SW 1271 (cell line): ENCODE measurements at regions not wholly inside any gene's neighbourhood (a gene's known extent, or its start where the extent isn't known, plus 50 kb on each side); places are given as distances from the start of the nearest gene placed in this dataset.
"Not testable (repeated sequence)": the region's sequence is repeated elsewhere in the genome, so short reads cannot be mapped to it uniquely, and the experiment has no call there.

Experiments used
- DNase-seq, 2 experiments: peaks; one replicate each; lab custom pipeline; 2025; lab: John Stamatoyannopoulos, UW

DNA sequence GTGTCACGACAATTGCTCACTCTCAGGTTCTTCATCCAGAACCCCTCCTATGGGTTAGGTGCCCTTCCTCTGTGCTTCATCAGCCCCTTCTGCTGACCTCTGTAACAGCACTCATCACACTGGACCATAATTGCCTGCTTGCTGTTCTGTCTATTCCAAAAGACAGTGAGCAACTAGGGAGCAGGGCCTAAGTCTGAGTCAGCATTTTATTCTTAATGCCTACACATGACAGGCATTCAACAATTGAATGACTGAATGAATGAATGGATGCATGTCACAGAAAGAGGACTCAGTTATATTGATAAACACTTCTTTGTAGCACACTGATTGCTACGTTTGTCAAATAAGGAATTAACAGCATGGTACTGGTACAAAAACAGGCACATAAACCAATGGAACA is 317.0 kb downstream of the ZIC3 start:
- DNase-seq: no peak

DNA sequence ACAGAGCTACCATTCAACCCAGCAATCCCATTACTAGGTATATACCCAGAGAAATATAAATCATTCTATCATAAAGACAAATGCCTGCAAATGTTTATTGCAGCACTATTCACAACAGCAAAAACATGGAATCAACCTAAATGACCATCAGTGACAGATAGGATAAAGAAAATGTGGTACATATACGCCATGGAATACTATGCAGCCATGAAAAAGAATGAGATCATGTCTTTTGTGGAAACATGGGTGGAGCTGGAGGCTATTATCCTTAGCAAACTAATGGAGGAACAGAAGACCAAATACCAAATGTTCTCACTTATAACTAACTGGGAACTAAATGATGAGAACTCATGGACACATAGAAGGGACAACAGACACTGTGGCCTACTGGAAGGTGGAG is 318.9 kb downstream of the ZIC3 start:
- DNase-seq: not testable (repeated sequence)

DNA sequence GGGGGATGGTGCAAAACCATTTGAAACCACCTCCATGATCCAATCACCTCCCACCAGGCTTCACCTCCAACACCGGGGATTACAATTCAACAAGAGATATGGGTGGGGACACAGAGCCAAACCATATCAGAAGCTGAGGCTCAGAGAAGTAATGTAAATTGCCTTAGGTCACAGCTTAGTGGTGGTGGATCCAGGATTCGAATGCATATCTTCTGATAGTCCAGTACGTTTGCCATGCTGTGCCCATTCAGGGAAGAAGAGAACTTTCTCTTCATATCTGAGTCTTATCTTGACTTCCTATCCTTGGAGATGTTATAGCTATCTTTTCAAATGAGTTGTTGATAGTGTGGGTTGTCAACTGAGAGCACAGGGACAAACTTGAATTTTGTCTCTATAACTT is 325.5 kb downstream of the ZIC3 start:
- no peak for DNase-seq

DNA sequence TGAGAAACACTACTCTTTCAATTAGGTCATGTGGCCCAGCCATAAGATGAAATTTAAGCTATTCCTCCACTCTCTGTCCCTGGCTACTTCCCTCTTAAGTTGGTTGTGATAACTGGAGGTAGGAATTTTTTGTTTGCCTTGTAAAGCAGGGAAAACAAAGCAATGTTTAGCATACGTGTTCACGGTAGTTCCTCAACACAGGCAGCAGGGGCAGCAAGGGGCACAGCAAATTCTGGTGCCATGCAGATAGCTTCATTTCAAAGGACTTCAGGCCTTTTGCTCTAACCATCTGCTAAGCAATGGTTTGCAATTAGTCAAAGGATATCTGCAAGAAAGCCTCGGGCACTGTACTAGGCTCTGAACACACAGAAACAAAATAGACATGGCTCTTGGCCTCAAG is 330.2 kb downstream of the ZIC3 start:
- DNase-seq: no peak

DNA sequence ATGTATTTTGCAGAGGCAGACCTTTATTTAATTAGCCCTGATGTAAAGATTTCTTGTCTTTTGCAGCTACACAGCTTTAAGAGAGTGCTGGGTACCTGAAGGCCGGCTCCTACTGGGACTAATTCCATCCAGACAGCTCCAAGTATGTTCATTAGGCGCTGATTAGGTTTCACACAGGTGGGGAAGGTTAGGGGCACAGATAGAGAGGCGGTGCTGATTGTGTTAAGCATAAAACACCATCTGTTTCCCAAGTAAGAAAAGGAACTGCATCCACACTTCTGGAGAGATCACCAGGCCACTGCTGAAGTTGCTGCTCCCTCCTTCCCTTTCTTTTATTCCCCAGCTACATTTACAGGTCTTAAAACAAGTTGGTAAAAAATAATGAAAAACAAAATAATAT is 349.5 kb downstream of the ZIC3 start:
- no peak for DNase-seq

DNA sequence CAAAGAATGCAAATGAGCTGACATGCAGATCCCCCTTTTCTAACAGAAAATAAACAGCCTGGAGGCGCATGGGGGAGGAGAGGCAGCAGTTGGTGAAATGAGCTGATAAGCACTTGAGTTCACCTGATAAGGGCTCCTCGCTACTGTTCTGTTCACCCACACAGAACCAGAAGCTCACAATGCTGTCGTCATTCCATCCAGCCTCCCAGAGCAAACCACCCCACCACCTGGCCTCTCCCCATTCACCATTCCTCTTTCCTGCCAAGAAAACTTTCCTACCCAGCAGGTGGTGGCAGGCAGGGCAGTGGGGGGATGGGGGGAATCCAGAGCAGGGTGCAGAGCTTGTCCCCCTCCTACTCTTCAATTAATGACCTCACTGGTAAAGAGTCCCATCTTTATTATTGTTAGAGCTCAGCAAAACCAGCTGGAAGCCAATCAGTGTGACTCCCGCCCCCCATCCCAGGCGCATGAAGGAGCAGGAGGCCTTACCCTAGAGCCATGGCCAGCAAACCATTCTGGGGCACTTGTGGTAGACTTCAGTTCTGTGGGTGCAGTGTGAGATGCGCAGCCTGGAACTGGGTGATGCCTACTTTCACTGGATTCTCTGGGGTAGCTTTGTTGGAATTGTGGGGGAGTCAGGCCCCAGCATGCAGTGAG is 350.3 kb downstream of the ZIC3 start:
- DNase-seq: no peak

DNA sequence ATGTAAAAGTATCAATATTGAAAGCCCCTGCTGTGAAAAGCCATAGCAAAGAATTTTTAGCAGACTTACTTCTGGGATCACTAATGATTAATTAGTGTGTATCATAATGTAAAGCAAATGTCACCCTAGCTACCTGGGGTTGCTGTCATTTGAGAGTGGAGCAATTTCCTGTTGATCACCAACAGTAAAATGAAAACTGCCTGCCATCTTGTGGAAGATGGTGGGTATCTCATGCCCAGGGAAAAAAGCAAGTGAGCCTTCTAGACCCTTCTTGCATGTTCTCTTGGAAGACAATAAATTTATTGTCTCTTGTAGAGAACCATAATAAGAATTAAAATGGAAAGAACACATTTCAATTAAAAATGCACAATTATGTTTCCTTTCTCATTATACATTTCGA is 360.2 kb downstream of the ZIC3 start:
- no peak for DNase-seq

DNA sequence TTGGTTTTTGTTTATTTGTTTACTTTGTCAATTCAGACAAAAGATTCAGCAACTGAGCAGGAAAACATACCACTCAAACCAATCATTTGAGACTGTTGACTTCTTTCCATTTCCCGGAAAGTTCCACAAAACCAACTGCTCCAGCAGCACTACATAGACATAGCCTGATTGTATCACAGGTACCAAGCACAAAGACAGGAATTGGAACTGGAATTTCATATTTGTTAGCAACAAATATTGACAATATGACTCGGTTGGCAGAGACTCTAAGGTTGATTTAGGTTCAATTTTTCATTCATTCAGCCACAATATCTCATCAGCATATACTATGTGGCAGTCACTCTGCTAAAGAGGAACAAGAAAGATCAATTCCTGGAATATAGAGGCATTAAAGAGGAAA is 364.0 kb downstream of the ZIC3 start:
- DNase-seq: no peak

DNA sequence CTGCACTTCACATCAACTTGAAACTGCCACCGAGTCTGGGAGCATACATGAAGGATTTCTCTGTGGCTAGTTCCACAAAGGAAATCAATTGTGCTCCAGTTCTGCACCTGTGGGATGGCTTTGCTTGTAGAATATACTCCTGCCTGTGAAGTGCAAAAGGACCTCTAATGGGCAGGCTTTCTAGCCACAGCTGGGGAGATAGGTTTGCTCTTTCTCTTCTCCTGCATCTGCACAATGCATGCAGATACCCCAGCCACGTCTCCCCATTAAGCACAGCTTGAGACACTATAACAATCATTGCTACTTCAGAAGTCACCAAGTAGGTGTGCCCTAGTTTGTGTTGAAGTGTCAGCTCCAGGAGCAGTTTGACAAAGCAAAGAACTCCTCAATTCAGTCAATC is 364.6 kb downstream of the ZIC3 start:
- DNase-seq: no peak

DNA sequence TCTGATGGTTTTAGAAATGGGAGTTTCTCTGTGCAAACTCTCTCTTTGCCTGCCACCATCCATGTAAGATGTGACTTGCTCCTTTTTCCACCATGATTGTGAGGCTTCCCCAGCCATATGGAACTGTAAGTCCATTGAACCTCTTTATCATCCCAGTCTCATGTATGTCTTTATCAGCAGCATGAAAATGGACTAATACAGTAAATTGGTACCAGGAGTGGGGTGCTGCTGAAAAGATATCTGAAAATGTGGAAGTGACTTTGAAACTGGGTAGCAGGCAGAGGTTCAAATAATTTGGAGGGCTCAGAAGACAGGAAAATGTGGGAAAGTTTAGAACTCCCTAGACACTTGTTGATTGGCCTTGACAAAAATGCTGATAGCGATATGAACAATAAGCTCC is 368.3 kb downstream of the ZIC3 start:
- DNase-seq: not testable (repeated sequence)

DNA sequence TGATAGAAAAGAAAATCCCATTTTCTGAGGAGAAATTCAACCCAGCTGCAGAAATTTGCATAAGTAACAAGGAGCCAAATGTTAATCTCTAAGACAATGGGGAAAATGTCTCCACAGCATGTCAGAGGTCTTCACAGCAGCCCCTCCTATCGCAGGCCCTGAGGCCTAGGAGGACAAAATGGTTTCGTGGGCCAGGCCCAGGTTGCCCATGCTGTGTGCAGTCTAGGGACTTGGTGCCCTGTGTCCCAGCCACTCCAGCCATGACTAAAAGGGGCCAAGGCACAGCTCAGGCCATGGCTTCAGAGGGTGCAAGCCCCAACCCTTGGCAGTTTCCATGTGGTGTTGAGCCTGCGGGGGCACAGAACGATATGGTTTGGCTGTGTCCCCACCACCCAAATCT is 369.0 kb downstream of the ZIC3 start:
- not testable (repeated sequence) for DNase-seq

DNA sequence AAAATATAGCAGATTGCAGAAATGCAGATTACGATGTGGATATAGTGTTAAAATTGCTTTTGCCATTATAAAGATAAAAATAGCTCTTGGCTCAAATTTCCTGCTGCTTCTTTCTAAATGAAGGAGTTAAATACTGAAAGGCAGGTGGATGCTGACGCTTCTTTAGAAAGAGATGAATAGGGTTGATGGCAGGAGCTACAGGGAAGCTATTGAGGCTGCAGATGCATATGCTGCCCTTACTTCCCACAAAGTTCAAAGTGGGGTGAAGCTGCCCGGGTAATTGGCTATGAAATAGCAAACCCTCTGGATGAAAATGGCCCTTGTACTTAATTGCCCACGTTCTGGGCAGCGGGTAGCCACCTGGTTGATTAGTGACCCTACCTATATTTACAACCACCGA is 379.5 kb downstream of the ZIC3 start:
- no peak for DNase-seq

DNA sequence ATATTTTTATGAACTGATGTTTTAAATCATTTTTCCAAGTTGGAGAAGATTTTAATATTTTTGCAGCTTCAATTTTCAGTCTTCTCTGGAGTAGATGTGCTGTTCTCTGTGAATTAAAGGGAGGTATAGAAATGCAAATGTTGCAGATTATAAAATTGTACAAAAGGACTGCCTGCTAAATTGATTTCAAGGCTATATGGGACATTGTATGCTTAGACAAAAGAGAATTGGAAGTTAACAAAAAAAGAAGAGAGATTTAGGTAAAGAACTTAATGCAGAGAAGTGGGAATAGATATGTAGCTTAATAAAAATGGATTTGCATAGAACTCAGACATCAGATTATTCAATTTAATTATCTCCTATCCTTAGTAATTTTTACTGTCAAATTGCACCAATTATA is 403.3 kb downstream of the ZIC3 start:
- DNase-seq: no peak

DNA sequence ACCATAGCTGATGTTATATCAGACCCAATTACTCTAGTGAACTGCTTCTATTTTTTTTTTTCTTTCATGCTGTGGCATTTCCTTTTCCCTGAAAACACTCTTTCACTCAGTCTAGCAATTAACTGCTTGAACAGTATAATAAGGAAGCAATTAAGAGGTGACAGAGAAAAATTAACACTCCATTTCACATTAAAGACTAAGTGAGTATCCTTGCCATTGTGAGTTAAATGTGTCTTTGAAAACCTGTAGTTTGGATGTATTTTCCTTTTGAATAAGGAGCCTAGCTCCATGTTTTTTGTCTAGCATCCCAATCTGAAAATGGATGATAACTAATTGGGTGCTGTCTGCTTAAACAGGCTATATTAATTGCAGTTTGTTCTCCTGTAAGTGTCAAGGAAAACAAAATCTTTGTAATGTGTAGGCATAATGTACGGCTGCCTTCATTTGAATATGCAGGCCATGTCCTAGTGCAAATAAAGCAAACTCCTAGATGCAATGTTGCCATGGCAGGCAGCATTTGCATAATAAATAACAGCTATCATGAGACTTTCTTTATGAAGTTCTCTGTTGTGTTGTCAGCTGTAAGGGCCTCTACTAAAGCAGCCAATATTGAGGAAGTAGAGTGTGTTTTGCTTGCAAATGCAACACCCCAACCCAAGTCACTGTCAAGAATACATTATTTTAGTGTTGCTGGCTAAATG is 416.7 kb downstream of the ZIC3 start:
- DNase-seq: no peak

DNA sequence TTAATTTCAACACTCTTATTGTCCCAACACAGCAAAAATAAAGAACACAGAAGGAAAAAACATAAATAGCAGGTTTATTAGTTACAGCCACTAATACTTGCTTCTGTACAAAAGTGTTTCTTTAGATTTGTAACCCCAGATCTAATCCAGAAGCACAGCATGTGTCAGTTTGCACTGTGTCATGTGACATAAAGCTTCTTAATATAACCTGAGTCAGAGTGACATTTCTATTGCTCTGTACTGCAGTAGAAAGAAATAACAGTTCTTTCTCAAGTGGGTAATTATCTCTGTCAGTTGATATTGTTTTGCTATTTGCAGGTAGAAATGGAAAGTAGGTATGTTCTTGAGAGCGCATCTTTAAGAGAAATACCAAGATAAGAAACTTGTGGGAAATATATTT is 422.5 kb downstream of the ZIC3 start:
- DNase-seq: no peak

DNA sequence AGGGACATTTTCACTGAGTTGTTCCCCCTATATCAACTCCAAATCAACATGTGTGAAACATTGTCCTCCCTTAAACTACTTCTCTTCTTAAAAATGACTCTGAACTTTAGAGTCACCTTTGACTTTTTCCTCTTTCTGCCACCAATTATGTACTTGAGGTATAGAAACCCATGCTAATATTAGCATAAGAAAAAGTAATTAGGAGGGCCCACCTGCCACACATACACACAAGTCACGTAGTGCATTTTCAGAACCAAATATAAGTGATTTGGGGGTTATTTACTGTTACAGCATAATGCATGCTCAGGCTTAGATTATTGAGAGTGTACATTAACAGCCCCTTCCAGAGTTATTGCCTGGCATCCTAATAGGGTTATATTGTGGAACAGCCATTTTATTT is 432.7 kb downstream of the ZIC3 start:
- DNase-seq: no peak

DNA sequence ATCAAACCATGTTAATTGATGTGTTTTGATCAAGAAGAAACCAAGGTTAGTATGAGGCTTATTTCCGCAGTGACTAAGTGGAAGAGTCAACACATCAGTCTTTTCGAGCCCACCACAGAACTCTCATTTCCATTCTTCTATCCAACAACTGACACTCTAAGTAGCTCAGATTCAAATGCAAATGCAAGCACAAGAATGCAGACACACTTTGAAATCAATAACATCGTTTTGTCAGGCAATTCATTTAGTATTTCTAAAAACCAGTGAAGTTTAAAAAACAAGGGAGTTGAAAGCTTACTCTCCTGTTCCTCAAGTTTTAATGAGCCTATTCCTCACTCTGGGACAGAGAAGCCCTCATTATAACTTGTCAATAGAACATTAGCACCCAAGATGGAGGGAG is 433.1 kb downstream of the ZIC3 start:
- no peak for DNase-seq

DNA sequence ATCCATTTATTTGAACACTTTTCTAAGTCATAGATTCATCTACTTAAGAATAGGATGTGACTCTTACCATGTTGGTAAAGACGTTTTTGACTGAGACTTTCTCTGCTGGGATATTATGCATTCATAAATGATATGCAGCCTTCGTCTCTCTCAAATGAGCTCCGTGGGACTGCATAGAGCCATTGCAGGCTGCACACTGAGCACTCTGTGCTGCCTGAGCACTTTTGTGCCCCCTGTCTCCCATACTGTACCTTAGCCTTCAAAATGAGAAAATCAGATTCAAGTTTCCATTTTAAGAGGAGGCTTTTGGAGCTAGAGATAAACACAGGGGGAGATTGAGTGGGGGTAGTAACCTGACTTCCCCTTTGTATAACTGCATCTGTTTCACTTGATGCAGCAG is 433.6 kb downstream of the ZIC3 start:
- no peak for DNase-seq

DNA sequence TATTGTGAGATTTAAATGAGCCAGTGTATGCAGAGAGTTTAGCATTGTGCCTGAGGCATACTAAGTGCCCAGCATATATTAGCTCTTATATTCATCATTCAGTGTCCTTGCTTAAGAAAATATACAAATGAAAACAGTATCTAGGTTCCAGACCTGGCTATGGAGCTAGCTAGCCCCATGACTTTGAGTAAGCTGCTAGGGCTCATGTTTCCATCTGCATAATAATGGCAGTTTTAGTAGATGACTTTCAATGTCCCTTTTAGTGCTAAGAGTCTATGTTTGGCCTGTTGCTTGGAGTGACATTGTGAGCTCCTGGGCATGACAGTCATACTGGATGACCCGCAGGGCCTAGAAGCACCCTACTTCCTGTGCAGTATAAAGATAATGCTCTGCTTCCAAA is 435.3 kb downstream of the ZIC3 start:
- DNase-seq: no peak

DNA sequence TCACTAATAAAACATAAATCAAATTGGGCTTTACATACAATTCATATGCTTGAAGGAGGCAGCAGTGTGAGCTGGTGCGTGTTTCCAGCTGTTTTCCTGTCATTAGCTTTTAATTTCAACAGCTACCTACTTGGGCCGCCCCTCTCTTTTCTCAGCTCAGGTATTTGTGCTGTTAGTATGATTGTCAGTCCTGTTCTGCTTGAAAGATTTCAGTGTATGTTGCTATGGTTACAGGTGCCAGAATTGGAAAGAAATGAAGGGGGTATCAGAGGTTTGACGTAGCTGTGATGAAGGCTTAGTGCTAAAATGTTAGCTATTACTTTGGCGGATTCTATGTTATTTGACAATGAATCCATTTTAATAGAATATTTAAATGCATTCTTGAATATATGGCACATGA is 440.3 kb downstream of the ZIC3 start:
- no peak for DNase-seq

DNA sequence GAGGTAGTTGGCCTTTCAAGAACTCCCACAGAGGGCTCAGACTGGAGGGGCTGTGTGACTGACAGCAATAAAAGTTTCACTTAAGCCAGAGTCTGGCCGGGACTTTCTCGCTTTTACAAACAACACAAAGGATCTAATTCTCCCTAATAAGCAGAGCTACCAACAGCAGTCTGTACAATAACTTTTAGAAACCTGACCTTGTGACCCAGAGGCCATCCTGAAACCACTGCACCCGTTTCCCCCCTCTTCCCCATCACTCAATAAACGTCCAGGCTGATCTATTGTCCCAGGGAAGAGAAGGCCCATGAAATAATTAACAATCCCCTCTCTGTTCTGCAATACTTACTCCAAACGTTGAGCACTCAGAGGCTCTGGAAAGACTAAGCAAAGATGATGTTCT is 442.4 kb downstream of the ZIC3 start:
- DNase-seq: no peak

DNA sequence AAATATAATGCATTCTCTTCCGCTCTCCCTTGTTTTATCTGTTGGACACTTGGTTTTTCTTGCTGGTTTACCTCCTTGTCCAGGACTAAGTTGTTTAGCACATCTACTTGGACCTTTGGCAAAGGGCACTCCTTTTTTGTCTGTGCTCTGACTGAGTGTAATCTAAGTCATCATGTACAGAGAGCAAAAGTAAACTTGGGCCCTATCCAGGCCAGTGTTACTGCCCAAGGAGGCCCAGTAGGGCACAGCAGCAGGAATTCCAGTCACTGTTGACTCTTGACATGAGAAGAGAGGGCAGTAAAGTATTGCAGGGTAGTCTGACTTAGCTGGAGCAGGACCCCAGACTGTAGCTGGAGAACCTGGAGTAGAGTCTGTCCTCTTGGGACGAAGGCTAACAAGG is 445.5 kb downstream of the ZIC3 start:
- DNase-seq: no peak

DNA sequence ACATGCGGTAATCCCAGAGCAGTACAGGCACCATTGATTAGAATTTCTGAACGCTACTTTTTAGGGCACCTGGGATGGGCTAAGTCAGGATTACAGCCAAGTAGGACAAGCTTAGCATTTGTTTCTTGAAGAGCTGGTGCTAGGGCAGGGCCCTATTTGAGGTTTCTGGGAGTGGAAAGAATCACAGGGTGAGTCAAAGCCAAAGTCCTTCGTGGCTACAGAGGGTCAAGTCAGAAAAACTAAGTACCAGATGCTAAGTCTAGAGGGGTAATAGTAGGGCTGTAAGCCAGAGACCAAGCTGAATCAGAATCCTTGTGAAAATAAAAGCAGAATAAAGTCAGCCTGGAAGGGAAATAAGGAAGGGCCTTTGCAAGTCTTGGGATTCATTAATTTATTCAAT is 448.6 kb downstream of the ZIC3 start:
- DNase-seq: no peak

DNA sequence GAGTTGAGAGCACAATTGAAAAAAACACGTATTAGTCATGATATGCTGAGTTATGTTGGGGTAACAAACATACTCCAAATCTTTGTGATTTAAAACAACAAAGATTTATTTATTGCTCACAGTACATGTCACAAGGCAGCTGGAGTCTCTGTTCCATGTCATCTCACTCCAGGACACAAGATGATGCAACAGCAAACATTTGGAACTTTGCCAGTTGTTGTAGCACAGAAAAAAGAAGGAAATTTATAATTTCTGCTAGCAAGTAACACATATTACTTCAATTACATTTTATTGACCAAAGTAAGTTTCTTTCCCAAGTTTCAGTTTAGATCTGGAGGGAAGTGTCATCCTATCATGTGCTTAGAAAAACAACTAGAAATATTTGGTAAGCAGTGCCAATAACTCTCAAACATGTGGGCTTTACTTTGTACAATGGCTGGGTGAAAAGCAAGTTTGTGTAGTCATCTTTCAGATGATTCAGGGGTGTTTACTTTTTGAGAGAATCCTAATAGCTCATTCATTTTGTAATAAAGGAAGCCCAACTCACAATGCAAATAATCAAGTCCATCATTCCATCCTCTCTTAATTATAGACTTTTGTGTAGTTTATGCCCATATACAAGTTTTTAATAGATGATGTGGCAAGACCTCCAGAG is 452.3 kb downstream of the ZIC3 start:
- no peak for DNase-seq
